Daoy (cell line): ENCODE measurements at regions not wholly inside any gene's neighbourhood (a gene's known extent, or its start where the extent isn't known, plus 50 kb on each side); places are given as distances from the start of the nearest gene placed in this dataset.
"Not testable (repeated sequence)": the region's sequence is repeated elsewhere in the genome, so short reads cannot be mapped to it uniquely, and the experiment has no call there.

Source experiments
- DNase-seq: peaks from one replicate; pipeline ENCODE4 v3.0.0-alpha.2; 2015; ENCODE audit warnings: low read depth

DNA sequence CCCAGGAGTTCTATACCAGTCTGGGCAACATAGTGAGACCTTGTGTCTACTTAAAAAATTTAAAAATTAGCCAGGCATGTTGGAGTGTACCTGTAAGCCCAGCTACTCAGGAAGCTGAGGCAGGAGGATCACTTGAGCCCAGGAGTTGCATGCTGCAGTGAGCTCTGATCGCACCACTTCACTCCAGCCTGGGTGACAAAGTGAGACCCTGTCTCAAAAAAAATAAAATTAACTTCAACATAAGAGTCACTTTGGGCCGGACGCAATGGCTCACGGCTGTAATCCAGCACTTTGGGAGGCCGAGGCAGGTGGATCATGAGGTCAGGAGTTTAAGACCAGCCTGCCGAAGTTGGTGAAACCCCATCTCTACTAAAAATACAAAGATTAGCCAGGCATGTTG, 699.1 kb upstream of the AUTS2 start:
- DNase-seq: not testable (repeated sequence)

DNA sequence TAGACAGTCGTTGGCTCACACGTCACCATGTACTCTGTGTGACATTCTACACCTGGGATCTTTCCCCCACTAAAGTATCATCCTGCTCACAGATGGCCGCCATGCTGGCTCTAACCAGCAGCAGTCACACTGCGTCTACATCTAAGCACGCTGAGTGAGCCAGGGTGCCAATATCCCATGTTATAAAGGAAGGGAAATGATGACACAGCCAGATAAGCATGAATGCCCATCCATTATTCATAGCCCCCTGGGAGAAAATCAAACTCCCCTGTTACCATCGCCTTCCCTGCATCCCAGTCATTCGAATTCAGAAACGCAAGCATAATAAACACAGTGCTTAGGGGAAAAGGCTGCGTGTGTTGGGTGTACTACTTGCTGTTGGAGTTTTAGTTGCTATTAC, 698.2 kb upstream of the AUTS2 start:
- DNase-seq: no peak

DNA sequence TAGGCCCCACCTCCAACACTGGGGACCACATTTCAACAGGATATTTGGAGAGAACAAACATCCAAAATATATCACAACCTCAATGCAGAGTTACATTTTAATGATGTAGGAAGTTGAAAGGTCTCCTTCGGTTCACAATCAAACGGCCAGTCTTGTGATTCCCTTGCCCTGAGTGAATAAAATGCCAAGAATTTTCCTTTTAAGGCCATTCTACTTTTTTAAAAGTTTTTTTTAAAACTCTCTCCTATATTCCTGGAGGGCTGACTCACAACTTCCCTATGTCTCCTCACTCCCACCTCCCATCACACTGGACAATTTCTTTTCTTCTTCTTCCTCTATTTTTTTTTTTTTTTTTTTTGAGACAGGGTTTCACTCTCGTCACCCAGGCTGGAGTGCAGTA, 693.6 kb upstream of the AUTS2 start:
- no peak for DNase-seq

DNA sequence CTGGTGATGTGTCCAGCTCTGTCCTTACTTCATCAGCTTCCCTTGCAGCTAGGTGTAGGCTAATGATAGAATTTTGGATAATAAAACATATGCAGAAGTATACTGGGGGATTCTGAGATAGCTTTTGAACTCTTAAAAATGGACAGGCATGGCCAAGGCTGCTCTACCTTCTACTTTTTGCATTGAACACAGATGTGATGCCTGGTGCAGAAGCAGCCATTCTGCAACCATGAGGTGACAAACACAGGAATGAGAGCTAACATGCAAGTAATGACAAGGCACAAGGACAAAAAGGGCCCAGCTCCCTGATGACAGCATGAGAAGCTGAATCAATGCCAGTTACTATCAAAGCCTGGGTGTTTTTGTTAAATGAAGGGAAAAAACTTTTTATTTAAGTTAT, 686.5 kb upstream of the AUTS2 start:
- DNase-seq: no peak

DNA sequence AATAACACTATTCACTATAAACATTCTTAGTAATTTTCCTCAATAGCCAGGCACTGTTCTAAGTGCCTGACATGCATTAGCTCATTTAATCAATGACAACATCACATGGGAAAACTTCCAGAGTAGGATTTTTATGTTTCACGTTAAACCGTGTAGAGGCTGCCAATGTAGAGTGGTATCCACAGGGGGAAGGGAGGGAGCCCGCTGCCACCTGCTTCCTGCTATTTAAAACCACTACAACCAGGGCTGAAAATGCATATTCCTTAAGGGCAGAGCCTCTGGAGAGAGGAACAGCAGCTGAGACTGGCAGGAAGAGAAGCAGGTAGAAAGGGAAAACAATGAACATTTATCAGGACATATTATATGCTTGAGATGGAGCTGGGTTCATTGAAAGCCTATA, 684.3 kb upstream of the AUTS2 start:
- DNase-seq: no peak

DNA sequence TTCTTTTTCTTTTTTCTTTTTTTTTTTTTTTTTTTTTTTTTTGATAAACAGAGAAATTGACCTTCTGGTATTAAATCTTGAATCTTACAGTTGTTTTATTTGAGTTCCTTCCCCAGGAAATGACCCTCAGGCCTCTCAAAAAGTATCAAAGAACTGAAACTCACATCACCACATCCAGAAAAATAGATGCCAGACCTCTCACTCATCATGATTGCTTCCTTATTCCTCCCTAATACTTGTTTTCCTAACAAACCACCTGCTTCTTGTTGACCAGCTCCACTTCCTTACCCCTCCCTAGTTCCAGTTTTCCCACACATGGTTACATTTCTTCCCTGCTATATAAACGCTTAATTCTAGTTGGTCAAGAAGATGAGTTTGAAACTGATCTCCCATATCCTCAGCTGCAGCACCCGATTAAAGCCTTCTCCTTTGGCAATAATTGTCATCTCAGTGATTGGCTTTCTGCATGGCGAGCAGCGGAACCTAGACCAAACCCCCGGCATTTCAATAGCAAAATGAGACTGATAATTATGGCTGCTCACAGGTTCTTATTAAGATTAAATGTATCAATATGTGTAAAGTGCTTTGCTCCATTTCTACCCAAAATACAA, 681.1 kb upstream of the AUTS2 start:
- no peak for DNase-seq

DNA sequence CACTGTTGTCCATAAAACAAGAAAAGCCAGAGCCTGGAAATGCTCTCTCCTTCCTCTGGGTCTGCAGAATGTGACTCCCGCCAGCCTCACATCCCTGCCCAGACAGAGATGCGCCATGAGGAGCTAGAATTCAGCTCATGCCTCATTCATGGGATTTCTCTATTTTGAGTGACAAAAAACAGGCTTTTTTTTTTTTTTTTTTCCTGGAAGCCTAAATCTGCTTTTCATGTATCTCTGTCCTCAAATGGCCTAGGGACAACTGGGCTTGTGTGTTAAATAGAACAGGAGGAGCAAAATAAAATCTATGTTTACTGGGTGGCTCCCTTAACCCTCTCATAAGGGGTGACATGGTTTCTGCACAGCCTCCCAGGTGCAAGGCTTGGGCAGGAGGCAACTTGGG, 679.7 kb upstream of the AUTS2 start:
- no peak for DNase-seq

DNA sequence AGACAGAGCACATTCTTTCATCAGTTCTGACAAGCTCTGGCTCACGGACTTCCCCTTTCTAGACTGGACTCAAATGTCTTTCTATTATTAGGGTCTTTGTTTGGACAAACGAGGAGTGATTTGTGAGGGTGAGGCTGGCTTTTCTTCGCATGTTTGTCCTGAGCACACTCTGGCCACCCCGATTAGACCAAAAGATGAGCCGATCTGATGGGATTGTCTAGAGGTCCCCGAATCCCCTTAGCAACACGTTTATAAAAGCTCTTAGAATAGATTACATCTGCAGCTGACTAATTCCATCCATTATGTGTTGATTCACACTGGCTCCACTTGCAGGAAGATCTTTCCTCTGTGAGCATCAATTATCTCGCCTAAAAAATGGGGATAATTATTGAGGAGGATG, 675.4 kb upstream of the AUTS2 start:
- DNase-seq: no peak

DNA sequence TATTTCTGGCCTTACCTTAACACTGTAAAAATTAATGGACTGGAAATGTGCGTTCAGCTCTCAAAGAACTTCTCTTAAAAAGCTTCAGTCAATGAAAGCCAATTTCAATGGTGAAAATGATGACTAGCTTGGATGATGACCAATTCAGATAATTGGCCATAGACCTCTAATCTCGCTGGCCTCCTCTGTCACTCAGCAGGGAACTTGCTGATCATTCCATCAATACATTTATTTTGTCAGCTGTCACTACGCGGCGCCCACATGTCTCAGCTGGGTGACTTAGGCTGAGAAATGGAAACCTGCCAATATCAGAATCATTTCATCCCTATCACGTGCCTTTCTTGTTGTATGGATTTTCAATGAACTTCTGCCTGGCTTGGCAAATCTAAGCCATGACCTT, 673.0 kb upstream of the AUTS2 start:
- DNase-seq: no peak

DNA sequence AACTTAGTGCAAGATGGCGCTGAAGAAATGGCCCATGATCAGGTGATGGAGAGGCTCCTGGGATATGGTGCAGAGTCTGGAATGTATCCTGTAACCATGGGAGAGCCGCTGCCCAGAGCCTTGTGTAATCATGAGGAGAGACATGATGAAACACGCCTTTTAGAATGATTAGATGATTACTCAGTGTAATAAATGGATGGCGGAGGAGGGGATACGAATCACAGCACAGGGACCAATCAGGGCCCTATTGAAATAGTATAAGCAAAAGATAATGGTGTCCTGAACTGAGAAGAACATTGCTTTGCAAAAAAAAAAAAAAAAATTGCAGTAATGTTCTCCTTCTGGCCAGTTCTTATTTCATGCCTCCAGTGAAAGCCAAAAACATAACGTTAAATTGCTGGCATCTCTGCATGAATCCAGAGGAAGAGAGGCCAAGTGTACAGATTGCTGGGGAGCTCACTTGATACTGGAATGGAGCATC, 668.5 kb upstream of the AUTS2 start:
- no peak for DNase-seq

DNA sequence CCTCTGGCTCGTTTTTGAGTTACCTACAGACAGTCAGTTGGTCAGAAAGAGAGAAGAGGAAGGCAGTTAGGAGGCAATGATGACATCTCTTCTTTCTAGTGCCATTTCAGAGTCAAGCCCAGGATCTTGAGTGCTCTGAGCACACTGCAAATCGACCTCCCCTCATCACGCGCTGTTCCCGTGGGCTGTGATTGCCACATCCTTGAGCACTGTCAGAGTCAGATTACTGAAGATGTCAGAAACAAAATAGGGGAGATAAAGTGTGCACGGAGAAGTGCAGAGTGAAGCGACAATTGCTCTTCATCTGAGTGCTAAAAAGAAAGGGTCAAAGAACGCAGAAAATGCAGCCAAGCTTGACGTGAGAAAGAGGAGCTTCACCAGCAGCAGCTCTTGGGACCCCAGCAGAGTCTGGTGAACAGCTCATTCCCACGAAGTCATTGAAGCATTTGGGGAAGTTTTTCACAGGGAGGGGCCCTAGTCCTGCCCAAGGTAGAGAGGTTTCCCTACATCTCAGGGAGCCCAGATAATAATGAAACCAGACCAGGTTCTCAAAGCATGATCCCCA, 661.7 kb upstream of the AUTS2 start:
- no peak for DNase-seq

DNA sequence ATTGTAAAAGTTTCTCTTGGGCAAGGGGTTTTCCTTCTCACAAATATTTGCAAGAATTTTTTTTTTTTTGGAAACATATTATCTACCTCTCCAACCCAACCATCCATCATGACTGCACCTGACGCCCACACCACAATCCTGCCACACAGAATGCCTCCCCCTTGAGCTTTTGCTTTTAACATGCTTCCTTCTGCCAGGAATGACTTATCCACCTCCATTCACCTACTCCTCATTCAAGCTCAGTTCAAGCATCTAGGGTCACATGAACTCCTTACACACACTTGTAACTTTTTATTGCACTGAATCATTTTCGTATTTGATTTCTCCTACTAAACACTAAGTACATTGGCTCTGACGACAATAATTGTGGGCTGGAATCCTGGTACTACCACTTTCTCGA, 660.1 kb upstream of the AUTS2 start:
- DNase-seq: no peak

DNA sequence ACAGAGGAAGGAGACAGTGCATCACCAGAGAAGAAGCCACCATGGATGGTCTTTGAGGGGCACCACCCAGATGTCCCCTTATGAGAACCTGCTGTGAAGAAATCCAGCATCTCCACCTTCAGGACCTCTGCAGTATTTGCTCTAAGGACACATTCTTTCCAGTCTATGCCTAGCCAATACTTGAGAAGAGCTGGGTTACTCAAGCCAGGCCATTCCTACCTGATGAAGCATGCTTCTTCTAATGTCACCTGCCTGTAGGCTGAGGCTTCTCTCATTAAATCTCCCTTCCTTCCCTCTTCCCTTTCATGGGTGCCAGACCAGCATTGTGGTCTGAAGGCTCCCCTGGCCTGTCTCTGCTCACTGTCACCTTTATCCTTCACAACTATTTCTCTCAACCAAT, 654.5 kb upstream of the AUTS2 start:
- no peak for DNase-seq

DNA sequence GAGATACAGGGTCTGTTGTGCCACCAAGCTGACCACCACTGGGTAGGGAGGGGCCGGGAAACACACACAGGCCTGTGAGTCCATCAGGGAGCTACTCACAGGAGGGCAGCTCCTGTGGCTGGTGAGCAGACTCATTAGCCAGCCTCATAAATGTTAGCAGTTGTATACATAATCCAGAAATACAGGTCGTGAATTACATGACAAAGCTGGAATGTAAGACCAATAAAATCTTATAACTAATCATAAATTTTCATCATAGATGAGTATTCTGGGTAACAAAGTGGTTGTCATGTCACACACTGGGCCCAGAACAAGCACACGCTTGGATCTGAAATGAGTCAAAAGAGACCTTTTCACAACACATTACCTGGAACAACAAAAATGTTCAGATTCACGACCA, 642.6 kb upstream of the AUTS2 start:
- no peak for DNase-seq

DNA sequence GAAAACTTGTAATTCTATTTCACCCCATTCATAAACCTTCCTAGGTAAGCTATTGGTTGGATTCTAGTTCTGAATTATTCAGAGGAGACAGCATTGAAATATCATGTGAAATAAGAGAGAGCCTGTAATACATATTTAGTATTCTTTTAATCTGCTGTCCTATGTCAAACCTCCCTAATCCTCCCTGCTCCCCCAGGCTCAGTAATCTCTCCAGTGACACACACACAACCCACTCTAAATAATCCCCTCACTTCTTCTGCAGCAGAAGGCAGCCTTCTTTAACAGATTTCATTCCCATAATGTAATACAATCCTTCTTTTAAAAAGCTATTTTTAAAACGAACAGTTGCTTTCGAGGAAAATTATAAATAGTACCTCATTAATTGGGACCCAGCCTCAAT, 639.7 kb upstream of the AUTS2 start:
- DNase-seq: no peak

DNA sequence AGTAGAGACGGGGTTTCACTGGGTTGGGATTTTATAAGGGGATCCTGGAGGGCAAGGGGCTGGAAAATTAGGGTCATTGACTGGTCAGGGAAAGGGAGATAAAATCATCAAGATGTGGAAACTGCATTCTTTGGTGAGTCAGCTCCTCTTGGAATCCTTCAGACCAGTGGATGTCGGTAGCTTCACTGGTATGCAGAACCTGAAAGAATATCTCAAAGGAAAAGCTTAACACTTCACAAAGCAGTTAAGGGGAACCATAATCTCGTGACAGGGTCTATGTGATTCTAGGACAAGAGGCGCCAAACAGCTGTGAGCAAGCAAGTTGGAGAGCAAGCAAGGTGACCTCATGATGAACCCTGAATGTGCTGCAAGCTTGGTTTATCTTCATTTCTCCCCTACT, 634.7 kb upstream of the AUTS2 start:
- no peak for DNase-seq

DNA sequence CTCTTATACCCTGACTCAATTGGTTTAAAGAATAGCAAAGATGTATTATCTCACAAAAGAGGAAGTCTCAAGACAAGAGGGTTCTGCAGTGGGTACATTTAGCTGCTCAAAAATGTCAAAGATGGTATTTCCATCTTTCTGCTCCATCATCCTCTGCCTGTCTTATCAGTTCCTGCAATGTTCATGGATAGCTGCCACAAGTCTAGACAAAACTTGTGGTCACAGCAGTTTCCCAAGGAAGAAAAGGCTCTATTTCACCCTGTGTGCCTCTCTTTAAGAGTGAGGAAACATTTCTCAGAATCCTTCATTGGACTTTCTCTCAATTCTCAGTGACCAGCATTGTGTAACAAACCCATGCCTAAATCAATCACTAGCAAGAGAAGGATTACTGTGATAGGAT, 634.2 kb upstream of the AUTS2 start:
- no peak for DNase-seq

DNA sequence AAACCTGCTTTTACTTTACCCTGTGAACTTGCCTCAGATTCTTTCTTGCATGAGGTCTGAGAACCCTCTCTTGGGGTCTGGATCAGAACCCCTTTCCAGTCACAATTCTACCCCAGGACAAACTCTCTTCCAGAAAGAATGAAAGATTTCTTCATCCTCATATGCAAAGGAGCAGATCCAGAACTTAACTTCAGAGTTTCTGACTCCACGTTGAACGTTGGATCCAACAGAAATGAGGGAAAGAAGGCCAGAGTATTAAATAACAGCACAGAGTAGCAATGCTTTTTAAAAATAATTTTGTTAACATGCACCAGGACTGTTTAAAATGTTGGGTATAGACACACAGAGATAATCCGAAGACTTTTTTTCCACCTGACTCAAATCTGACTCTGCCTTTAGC, 632.9 kb upstream of the AUTS2 start:
- DNase-seq: no peak

DNA sequence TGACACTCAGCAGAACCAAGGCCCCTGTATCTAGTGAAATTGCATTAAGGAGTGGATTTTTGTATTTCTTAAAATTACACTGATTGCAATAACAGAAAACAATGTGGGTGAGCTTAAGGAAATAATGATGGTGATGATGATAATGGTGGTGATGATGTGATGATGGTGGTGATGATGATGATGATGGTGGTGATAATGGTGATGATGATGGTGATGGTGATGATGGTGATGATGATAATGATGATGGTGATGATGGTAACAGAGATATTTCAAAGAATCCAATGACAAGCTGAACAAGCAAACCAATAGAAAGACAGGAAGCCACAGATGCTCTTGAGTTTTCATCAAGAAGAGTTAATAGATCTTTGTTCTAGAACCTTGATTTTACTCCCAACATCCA, 630.7 kb upstream of the AUTS2 start:
- DNase-seq: no peak

DNA sequence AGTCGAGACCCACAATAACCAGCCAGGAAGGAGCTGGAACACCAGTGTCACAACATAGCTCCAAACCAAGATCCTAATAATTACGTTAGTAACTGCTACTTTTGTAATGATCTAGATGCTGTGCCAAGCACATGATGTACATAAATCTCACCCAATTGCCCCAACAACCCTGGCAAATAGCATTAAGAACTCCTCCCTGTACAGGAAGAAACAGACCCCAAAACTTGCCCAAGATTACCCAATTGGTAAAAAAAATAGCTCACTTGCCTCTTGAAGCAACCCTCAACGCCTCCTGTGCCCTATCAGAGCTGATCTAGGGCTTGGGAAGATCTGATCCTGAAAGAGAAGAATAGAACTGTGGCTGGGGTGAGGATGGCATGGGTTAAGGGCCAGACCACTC, 628.7 kb upstream of the AUTS2 start:
- no peak for DNase-seq

DNA sequence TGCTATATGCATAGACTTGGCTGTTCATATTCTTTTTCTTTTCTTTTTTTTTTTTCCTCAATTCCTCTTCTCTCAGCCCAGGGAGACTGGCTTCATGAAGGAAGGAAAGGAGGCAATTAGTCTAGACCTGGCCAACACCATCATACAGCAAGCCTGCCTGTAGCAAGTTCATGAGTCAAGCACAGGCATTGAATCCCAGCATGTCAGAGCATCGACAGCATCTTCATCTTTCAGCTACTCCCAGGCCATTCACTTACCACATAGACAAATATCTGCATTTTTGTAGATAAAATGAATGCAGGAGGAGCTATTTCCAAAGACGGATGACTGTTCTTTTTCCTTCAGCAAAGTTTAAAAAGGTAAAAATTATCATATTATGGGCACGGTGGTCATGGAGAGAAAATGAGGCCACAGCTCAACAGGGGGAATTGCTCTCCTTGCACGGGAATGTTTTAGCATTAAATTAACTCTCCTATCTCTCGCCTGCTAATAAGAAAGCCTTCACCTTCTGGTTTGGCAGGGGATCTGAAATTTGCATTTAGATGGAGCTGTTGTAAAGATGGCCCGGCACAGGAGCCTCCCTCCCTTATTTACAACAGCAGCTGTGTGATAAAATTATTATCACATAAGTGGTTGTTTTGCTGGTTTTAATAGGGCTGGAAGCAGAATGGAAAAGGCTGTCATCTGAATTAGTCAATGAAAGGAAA, 626.5 kb upstream of the AUTS2 start:
- no peak for DNase-seq

DNA sequence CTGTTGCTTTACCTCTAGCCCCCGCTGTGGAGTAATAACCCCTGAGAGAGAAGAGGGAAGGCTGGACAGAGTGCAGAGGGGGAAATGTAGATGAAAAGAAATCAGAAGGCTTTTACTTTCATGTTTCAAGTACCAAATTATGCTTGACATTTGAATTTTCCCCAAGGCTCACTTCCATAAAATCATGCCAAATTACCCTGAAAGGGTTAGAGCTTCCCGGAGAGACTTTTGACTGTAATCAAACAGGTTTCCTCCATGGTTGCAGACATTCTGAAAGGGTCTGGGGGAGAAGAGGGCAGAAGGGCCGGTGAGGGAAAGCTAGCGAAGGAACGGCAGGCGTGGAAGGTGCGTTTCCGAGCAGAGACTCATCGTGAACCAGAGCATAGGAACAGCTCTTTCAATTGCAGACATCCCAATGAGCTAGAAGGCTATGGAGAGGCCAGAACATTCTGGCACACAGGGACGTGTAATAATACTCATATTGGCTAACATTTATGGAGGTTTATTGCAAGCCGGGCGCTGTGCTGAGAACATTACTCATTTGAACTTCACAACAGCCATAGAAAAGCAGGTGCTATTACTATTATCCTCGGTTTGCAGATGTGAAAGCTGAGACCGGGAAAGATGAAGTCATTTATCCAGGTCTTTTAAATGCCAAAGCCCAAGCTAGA, 620.8 kb upstream of the AUTS2 start:
- DNase-seq: no peak

DNA sequence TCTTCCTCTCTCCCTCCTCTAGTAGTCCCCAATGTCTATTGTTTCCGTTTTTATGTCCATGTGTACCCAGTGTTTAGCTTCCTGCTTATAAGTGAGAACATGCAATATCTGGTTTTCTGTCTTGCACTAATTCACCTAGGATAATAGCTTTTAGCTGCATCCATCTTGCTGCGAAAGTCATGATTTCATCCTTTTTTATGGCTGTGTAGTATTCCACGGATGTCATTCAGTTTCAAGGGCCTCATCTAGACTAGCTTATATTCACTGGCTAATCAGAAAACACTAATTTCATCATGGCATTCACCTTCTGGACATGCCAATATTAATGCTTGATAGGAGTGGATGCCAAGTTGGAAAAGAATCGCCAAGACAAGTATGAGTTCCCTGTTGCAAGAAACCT, 619.6 kb upstream of the AUTS2 start:
- no peak for DNase-seq
